ENCODE measurements at regions not wholly inside any gene's neighbourhood (a gene's known extent, or its start where the extent isn't known, plus 50 kb on each side); places are given as distances from the start of the nearest gene placed in this dataset.
A peak's percentile ranks its signal among the peaks of the same experiment; 100 is the strongest.

DNA sequence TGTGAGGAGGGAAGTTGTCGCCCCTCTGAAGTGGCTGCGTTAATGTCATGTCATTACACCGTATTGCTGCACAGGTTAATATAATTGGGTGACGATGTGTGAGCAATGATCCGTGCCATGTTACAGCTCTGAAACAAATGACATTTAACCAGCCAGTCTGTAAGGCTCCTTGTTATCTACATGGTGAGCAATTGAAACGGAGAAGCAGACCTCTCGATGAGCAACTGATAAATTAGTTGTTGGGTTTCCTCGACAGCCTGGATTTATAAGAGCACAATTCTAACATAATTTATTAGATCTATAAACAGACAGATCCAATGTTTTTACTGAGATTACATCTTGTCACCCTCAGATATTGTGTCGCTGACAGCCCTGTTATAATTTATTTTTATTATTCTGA is 49.9 kb upstream of the MAFB start:
- Mint-ChIP-seq H3K9me3 (no peaks in the 10 kb centered on the region), H3K4me3 (no peak overlapping the region), H3K27ac (no peak overlapping the region), H3K4me1 (ENCODE audit: low read depth) (no peaks in the 10 kb centered on the region), H3K36me3 (ENCODE audit: low read depth) (no peaks in the 10 kb centered on the region), H3K27me3 (ENCODE audit: low read depth) (peaks cover 10% of the 10 kb centered on the region)

DNA sequence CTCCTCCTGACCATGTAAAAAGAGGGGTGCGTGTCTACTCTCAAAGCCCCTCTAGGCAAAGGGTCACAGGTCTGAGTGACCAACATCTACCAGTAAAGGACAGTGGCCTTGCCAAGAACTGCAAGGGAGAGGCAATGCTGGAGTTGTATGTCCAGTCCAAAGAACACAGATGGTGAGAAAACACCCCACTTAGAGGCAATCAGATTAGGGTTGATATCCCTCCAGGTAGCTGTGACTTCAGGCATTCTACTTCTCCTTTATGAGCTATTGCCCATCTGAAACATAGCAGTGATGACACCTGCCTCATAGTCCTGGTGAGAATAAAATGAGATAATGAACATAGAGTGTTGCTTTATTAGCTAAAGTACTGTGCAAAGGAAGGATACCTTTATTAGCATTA is 50.8 kb upstream of the MAFB start:
- H3K27ac Mint-ChIP-seq, result no peak overlapping the region

DNA sequence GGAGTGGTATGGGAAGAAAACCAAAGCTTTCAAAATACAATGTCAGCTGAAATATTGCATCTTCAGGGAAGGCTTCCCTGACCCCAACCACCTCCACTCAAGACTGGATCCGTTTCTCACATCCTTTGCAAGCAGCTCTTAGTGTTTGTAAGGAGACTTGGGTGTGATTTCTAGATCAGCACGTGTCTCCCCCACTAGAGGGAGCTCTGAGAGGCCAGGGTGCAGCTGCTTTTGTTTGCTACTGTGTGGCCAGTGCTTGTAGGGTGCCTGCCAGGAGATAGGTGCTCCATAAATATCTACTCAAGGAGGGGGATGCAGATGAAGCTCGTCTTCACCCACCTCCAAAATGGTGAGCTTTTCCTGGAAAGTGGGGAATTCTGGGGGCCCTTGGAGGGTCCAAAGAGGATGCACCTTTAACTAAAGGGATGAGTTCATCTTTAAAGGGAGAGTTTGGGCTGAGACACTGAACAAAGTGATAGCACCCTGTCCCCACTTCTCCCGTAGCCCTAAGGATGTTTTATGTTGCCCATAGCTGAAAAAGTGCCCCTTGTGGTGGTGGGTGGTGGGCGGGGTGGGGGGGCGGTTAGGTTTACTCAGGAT is 52.6 kb upstream of the MAFB start:
- Mint-ChIP-seq H3K36me3 (ENCODE audit: low read depth) (no peaks in the 10 kb centered on the region), H3K27ac (no peak overlapping the region), H3K4me1 (ENCODE audit: low read depth) (no peaks in the 10 kb centered on the region), H3K9me3 (no peaks in the 10 kb centered on the region), H3K4me3 (no peak overlapping the region), H3K27me3 (ENCODE audit: low read depth) (peaks cover 5% of the 10 kb centered on the region)

More for the DNA sequence above, 50.8 kb upstream of the MAFB start:
- no peaks in the 10 kb centered on the region for H3K4me1 Mint-ChIP-seq (ENCODE audit: low read depth)
- H3K9me3 Mint-ChIP-seq, result no peaks in the 10 kb centered on the region
- H3K27me3 Mint-ChIP-seq (ENCODE audit: low read depth), result peaks cover 11% of the 10 kb centered on the region
- H3K36me3 Mint-ChIP-seq (ENCODE audit: low read depth), result no peaks in the 10 kb centered on the region
- no peak overlapping the region for H3K4me3 Mint-ChIP-seq

DNA sequence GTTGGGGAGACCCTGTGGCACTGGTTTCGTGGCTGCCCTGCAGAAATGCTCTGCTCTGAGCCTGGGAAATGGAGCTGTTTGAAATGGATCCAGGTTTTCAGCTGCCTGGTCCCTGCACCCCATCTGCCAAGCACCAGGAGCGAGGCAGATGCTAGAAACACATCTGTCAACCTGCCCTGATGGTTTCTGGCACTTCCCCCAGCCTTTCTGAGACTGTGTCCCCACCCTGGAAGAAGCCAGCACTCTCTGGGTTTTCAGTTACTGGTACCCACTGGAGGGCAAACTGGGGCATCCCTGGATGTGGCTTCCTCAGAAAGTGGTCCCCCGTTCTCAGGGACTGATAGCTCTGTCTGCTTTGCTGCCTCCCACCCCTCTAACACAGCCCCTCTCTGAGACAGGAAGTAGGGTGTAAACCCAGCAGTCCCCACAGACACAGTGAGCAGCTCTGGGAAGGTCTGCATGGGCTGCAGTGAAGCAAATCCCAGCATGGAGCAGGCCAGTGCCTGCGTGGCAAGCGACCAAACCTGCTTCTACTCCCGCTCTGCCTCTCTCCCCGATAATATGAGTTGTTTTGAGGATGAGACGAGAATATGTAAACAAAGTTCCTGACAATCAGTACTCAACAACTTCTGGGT is 54.2 kb upstream of the MAFB start:
- no peaks in the 10 kb centered on the region for H3K9me3 Mint-ChIP-seq

DNA sequence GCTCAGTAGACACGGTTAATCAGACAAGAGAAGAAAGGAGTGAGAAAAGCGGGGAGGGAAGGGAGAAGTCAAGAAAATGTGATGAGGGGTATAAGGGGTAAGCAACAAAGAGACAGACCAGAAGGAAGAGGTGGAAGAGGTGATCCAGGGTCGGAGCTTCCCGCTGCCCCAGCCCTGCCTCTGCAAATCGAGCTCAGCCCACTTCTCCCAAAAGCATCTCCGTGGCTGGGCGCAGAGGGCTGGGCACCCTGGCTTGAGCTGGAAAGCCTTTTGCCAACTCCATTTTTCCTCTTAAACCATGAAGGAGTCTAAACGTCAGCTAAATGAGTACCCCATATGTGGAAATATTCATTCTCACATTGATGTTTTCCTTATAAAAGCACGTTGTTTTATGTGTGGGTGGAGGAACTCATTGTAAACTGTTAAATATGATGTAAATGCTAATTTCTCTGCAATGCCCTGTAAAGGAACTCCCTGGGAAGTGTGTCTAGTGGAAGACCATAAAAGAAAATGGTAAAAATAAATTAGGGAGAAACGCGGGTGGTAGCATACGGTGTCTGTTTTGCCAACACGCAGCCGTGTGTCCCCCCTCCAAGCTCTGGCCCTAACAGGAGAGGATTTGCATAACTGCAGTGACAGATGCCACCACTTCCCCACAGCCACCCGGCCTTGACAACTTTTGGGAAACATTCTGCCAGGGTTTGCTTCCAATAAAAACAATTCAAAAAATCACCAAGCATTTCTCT is 55.2 kb upstream of the MAFB start:
- no peaks in the 10 kb centered on the region for H3K4me1 Mint-ChIP-seq (ENCODE audit: low read depth)
- H3K36me3 Mint-ChIP-seq (ENCODE audit: low read depth), result no peaks in the 10 kb centered on the region
- no peak overlapping the region for H3K4me3 Mint-ChIP-seq
- H3K27me3 Mint-ChIP-seq (ENCODE audit: low read depth), result peaks cover 12% of the 10 kb centered on the region
- no peaks in the 10 kb centered on the region for H3K9me3 Mint-ChIP-seq
- H3K27ac Mint-ChIP-seq, result no peak overlapping the region

More for the DNA sequence above, 54.2 kb upstream of the MAFB start:
- no peaks in the 10 kb centered on the region for H3K36me3 Mint-ChIP-seq (ENCODE audit: low read depth)
- no peak overlapping the region for H3K4me3 Mint-ChIP-seq
- no peak overlapping the region for H3K27ac Mint-ChIP-seq
- H3K27me3 Mint-ChIP-seq (ENCODE audit: low read depth), result peaks cover 8% of the 10 kb centered on the region
- H3K4me1 Mint-ChIP-seq (ENCODE audit: low read depth), result no peaks in the 10 kb centered on the region

DNA sequence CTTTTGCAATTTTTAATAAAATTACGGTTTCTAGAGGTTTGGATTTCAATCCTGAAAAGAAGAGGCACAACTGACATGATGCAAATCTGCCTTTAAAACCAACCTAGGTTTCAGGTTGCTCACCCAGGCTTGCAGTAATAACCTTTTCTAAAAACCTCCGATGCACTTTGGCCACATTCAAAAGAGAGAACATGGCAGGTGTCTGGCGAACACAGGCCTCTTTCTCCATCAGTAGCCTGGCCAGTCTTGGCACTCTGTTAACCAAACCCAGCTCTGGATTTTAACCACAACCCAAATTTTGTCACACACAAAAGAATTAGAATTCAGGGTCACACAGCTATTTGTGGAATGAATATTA is 55.8 kb upstream of the MAFB start:
- no peak overlapping the region for H3K4me3 Mint-ChIP-seq
- H3K27me3 Mint-ChIP-seq (ENCODE audit: low read depth), result peaks cover 12% of the 10 kb centered on the region
- no peak overlapping the region for H3K27ac Mint-ChIP-seq
- no peaks in the 10 kb centered on the region for H3K36me3 Mint-ChIP-seq (ENCODE audit: low read depth)
- no peaks in the 10 kb centered on the region for H3K4me1 Mint-ChIP-seq (ENCODE audit: low read depth)
- H3K9me3 Mint-ChIP-seq, result no peaks in the 10 kb centered on the region

DNA sequence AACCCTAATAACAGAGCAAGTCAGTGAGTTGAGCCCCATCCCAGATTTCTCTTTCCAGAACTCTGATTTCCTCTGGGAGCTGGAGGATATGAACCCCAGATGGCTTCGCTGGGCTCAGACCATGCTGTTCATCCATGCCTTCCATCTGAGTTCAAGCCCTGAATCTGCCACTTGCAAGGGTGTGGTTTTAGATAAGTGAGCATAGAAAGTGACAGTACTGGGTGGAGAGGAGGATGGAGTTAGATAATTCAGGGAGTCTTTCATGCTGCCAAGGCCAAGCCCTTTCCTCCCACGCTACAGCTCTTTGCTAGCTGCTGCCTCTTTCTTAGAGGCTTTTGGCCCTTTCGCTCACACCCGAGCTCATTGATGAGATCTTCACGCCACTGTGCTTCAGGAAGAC is 57.2 kb upstream of the MAFB start:
- no peaks in the 10 kb centered on the region for H3K4me1 Mint-ChIP-seq (ENCODE audit: low read depth)
- H3K9me3 Mint-ChIP-seq, result no peaks in the 10 kb centered on the region
- H3K4me3 Mint-ChIP-seq, result no peak overlapping the region
- H3K27ac Mint-ChIP-seq, result no peak overlapping the region
- no peaks in the 10 kb centered on the region for H3K36me3 Mint-ChIP-seq (ENCODE audit: low read depth)
- H3K27me3 Mint-ChIP-seq (ENCODE audit: low read depth), result peaks cover 16% of the 10 kb centered on the region

DNA sequence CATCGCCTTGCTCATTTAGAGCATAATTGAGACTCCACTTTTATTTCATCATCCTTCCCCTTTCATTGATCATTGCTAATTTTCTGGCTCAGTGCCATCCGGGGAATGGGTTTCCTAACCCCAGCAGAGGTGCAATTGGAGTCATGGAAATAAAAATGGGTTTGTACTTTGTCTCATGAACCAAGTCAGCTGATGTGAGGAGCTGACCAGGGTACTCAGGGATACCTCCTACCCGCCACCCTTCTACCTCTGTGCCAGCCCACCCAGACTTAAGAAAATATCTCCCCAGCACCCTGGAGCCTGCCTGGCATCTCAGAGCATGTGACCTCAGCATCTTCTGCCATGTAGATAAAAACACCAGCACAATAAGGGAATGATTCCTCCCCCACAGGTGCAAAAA is 59.1 kb upstream of the MAFB start:
- peaks cover 16% of the 10 kb centered on the region for H3K27me3 Mint-ChIP-seq (ENCODE audit: low read depth)
- H3K9me3 Mint-ChIP-seq, result no peaks in the 10 kb centered on the region
- H3K4me1 Mint-ChIP-seq (ENCODE audit: low read depth), result peaks cover under 1% of the 10 kb centered on the region
- H3K4me3 Mint-ChIP-seq, result no peak overlapping the region
- no peaks in the 10 kb centered on the region for H3K36me3 Mint-ChIP-seq (ENCODE audit: low read depth)
- no peak overlapping the region for H3K27ac Mint-ChIP-seq

DNA sequence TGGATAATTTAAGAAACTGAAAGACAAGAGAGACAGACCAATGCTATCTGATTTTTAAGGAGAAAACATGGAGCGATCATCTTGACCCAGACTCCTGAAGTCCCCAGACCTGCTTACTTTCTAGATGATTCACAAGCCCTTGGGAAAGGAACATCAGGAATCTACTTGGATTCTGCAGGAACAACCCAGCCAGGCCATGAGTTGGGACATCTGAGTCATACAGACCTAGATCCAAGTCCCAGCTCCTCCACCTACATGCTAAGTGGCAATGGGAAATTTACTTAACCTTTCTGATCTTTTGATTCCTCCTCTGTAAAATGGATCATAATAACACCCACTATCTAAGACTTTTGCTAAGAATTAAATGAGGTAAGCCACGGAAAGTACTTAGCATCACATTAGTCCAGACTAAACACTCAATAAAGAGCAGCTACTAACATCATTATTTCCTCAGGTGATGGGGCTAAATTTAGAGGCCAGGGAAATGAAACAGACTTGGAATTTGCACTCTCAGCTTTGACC is 61.0 kb upstream of the MAFB start:
- H3K4me1 Mint-ChIP-seq (ENCODE audit: low read depth), result peaks cover 4% of the 10 kb centered on the region
- H3K27me3 Mint-ChIP-seq (ENCODE audit: low read depth), result peaks cover 11% of the 10 kb centered on the region
- H3K4me3 Mint-ChIP-seq, result no peak overlapping the region
- H3K27ac Mint-ChIP-seq, result no peak overlapping the region
- H3K36me3 Mint-ChIP-seq (ENCODE audit: low read depth), result no peaks in the 10 kb centered on the region
- H3K9me3 Mint-ChIP-seq, result no peaks in the 10 kb centered on the region

DNA sequence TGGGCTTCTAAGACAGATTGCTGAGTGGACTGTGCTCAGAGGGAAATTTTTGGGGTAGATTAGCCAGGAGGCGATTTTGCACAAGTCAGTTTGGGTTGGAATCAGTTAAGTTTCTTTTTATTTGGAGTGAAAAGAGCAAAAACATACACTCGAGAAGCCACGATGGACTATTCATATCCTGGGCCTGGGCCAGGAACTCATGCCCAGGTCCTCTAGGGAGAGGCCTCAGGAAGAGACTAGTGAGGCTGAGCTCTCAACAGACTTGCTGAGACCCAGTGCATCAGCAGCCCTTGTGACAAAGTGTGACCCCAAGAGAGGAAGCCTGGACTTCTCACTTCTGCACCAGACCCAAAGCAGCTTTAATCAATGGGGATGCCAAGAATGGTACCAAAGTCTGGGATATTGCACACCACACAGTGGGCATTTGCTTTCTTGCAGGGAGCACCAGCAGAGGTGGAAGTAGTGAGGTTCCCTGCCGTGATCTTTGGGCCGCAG is 61.6 kb upstream of the MAFB start:
- Mint-ChIP-seq H3K27ac (no peak overlapping the region), H3K4me1 (ENCODE audit: low read depth) (peaks cover 4% of the 10 kb centered on the region), H3K9me3 (no peaks in the 10 kb centered on the region), H3K4me3 (no peak overlapping the region), H3K36me3 (ENCODE audit: low read depth) (no peaks in the 10 kb centered on the region), H3K27me3 (ENCODE audit: low read depth) (peaks cover 11% of the 10 kb centered on the region)

DNA sequence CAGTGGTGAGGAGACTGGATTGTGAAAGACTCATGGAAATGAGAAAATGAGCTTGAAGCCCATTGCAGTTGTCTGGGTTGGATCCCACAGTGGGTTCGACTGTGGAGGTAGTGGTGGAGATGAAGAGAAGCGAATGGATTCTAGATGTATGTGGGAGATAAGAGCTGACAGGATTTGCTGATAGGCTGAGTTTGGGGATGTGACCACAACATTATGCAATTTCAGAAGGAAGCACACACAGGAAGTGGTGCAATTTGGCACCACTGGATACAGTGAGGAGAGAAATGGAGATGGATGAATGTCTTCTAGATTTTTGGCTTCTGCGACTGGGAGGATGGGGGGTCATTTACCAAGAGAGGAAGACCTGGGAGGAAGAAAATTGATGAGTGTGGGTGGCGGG is 64.4 kb upstream of the MAFB start:
- no peaks in the 10 kb centered on the region for H3K9me3 Mint-ChIP-seq
- no peak overlapping the region for H3K27ac Mint-ChIP-seq
- no peaks in the 10 kb centered on the region for H3K36me3 Mint-ChIP-seq (ENCODE audit: low read depth)
- H3K4me1 Mint-ChIP-seq (ENCODE audit: low read depth), result peaks cover 21% of the 10 kb centered on the region
- H3K4me3 Mint-ChIP-seq, result no peak overlapping the region
- peaks cover 6% of the 10 kb centered on the region for H3K27me3 Mint-ChIP-seq (ENCODE audit: low read depth)

DNA sequence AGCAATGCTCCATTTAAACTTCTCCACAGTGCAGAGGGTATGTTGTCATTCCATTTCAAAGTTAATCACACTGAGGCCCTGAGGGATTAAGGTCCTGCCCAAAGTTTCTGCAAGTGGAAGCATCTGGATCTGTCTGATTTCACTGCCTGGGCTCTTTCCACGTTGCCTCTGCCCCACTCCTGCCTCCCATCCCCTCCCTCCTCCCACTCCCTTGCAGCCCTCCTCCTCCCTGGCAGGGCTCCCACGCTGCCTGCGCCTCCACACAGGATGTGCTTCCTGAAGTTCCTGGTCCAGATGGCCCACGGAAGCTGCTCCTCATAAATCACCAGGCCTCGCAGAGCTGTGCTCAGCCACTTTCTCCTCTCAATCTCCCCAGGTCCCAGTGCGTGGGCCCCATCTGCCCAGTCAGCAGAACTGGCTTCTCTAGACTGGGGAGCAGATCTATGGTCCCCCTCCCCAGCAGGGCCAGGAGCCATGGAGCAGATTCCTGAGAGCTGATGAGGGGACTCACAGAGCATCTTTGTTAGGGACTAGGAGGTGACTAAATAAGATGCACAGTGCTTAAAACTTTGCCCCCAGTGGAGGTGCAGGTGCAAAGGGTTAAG is 65.4 kb upstream of the MAFB start:
- Mint-ChIP-seq H3K27ac (no peak overlapping the region), H3K9me3 (no peaks in the 10 kb centered on the region), H3K4me1 (ENCODE audit: low read depth) (peaks cover 21% of the 10 kb centered on the region), H3K27me3 (ENCODE audit: low read depth) (peaks cover 4% of the 10 kb centered on the region), H3K36me3 (ENCODE audit: low read depth) (no peaks in the 10 kb centered on the region), H3K4me3 (no peak overlapping the region)

DNA sequence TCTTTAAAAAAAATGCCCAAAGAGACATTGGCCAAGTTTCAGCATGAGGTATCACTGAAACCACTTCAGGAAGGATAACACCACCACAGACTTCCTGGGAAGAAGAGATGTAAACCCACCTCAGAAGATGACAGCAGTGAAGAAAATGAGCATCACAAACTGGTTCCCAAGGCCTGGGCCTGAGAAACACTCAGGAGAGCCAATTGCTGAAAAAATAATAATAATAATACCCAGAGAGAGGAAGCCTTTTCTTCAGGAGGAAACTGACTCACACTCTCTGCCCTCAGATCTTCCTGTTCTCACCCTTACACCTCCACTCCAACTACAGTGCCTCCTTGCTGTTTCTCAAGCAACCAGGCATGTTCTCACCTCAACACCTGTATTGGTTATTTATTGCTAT is 68.1 kb upstream of the MAFB start:
- no peaks in the 10 kb centered on the region for H3K36me3 Mint-ChIP-seq (ENCODE audit: low read depth)
- no peaks in the 10 kb centered on the region for H3K9me3 Mint-ChIP-seq
- H3K27ac Mint-ChIP-seq, result peak overlapping the region; percentile 11
- H3K4me3 Mint-ChIP-seq, result no peak overlapping the region
- H3K4me1 Mint-ChIP-seq (ENCODE audit: low read depth), result peaks cover 21% of the 10 kb centered on the region
- H3K27me3 Mint-ChIP-seq (ENCODE audit: low read depth), result no peaks in the 10 kb centered on the region

DNA sequence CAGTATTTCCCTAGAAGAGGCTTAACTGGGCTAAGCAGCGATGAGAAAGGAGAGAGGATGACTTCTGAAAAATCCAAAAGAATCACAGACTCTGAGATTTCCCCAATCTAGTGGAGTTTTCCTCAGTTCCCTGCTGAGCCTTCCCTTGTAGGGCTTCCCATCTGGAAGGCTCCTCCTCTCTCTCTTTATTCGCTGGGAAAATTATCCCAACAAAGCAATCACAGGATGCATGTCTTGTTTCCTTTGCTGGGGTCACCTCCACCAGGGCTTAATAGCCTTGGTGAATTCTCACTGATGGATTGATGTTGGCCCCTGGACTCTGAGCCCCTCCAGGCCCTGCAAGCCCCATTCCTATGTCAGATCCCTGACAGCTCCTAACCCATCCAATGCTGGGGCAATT is 69.8 kb upstream of the MAFB start:
- Mint-ChIP-seq H3K27me3 (ENCODE audit: low read depth) (no peaks in the 10 kb centered on the region), H3K4me1 (ENCODE audit: low read depth) (peaks cover 17% of the 10 kb centered on the region)

DNA sequence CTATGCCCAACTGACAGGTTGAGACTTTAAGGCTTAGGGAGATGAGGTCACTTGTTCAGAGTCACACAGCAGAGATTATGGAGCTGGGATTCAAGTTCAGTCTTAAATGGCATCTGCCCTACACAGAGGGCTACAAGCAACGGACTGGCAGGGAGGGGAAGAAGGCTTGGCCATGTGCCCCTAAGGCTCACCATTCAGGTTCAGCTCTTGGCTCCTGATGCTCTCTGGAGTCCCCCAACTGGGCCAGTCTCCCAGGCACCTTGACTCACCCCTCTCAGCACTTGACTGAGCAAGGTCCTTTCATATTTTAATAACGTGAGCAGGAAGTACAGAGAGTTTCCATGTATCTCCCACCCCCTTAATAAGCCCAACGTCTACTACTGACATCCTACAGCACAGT is 71.4 kb upstream of the MAFB start:
- H3K4me3 Mint-ChIP-seq, result no peak overlapping the region
- no peaks in the 10 kb centered on the region for H3K36me3 Mint-ChIP-seq (ENCODE audit: low read depth)
- no peak overlapping the region for H3K27ac Mint-ChIP-seq
- peaks cover 17% of the 10 kb centered on the region for H3K4me1 Mint-ChIP-seq (ENCODE audit: low read depth)
- H3K27me3 Mint-ChIP-seq (ENCODE audit: low read depth), result no peaks in the 10 kb centered on the region
- H3K9me3 Mint-ChIP-seq, result no peaks in the 10 kb centered on the region

More for the DNA sequence above, 69.8 kb upstream of the MAFB start:
- H3K9me3 Mint-ChIP-seq, result no peaks in the 10 kb centered on the region
- no peaks in the 10 kb centered on the region for H3K36me3 Mint-ChIP-seq (ENCODE audit: low read depth)
- H3K4me3 Mint-ChIP-seq, result no peak overlapping the region
- H3K27ac Mint-ChIP-seq, result no peak overlapping the region
